Breast epithelium (tissue), 3 donors: ENCODE measurements at regions not wholly inside any gene's neighbourhood (a gene's known extent, or its start where the extent isn't known, plus 50 kb on each side); places are given as distances from the start of the nearest gene placed in this dataset.

Experiments
- POLR2A ChIP-seq: fragments of 450-650 bp; IDR thresholded peaks from one replicate; pipeline ENCODE4 v1.6.1; 2016; ENCODE audit warnings: antibody characterized with exemption, mild to moderate bottlenecking, moderate library complexity
- TF ChIP-seq, protein P1 (sequence below), 3 donors: fragments of 450-650 bp; IDR thresholded peaks; one replicate each; pipeline ENCODE4 v1.5.1; 2016 to 2017; ENCODE audit warnings: antibody characterized with exemption in 3 of 3, mild to moderate bottlenecking in 3 of 3, moderate library complexity in 3 of 3

DNA sequence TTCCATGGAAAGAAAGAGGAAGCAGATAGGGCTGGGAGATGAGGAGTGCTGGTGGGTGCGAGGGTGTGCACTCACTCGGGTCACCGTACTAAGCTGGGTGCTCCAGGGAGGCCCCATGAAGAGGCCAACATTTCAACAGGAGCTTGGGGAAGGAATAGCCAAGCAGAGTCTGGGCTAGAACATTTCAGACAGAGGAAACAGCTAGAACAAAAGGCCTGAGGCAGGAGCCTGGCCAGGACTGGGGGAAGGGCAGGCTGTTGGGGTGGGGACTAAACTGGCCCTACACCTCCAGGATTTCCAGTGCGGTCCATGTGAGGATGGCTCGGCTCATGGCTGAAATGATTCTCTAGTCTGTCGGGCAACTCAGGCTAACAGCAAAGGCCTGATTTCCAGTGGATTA is 90.8 kb downstream of the ZFP36L2 start:
- TF ChIP-seq, protein P1, sequence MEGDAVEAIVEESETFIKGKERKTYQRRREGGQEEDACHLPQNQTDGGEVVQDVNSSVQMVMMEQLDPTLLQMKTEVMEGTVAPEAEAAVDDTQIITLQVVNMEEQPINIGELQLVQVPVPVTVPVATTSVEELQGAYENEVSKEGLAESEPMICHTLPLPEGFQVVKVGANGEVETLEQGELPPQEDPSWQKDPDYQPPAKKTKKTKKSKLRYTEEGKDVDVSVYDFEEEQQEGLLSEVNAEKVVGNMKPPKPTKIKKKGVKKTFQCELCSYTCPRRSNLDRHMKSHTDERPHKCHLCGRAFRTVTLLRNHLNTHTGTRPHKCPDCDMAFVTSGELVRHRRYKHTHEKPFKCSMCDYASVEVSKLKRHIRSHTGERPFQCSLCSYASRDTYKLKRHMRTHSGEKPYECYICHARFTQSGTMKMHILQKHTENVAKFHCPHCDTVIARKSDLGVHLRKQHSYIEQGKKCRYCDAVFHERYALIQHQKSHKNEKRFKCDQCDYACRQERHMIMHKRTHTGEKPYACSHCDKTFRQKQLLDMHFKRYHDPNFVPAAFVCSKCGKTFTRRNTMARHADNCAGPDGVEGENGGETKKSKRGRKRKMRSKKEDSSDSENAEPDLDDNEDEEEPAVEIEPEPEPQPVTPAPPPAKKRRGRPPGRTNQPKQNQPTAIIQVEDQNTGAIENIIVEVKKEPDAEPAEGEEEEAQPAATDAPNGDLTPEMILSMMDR (IDR thresholded peaks at IDR 0.05): no peak
- TF ChIP-seq POLR2A: no peak
